MM.1S (cell line): ENCODE measurements at regions not wholly inside any gene's neighbourhood (a gene's known extent, or its start where the extent isn't known, plus 50 kb on each side); places are given as distances from the start of the nearest gene placed in this dataset.

ENCODE experiments used
- CTCF ChIP-seq: fragments of 300-600 bp; sonication (generic); IDR thresholded peaks from 2 replicates; pipeline ENCODE4 v1.5.1; 2016; ENCODE audit warnings: antibody characterized with exemption, low read length, mixed read lengths
- EZH2 ChIP-seq: fragments of 300-600 bp; sonication (generic); optimal IDR thresholded peaks from 2 replicates; pipeline ENCODE3; 2017; ENCODE audit warnings: low read depth, mild to moderate bottlenecking, antibody characterized with exemption, low read length, mixed read lengths

DNA sequence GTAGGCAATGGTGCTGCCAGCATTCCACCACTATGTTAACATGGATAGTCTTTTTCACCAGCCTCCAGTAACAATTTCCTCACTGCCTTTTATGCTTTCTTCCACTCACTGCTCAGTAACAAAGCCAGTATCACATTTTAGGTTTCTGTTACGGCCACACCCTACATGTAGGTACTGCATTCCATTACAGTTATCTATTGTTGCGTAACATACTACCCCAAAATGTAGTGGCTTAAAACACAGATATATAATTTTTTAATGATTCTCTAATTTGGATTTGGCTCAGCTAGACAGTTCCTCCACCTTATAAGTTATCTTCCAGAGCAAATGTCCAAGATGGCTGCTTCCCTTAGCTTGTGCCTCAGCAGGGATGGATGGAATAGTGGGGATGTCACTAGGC is 498.7 kb upstream of the ACVR2A start:
- TF ChIP-seq CTCF: no peak
- TF ChIP-seq EZH2: no peak
